Loucy (cell line): ENCODE measurements at regions not wholly inside any gene's neighbourhood (a gene's known extent, or its start where the extent isn't known, plus 50 kb on each side); places are given as distances from the start of the nearest gene placed in this dataset.

Experiments
- H2AFZ ChIP-seq: fragments of 200-600 bp; sonication (generic); 2 replicates; pipeline ENCODE4 v1.6.0; 2016; ENCODE audit warnings: antibody characterized with exemption, mild to moderate bottlenecking, low read length, moderate library complexity
- H3F3A ChIP-seq: fragments of 200-600 bp; 2 replicates; pipeline ENCODE4 v1.6.0; 2016; ENCODE audit warnings: antibody characterized with exemption, low read depth, mild to moderate bottlenecking
- H3K27me3 ChIP-seq: fragments of 200-600 bp; sonication (generic); 2 replicates; pipeline ENCODE4 v1.6.1; 2014; ENCODE audit warnings: low read length, mild to moderate bottlenecking; ENCODE audit not compliant: insufficient read depth, poor library complexity, severe bottlenecking
- H3K36me3 ChIP-seq: fragments of 200-600 bp; sonication (generic); 2 replicates; pipeline ENCODE4 v1.6.1; 2016; ENCODE audit warnings: low read length; ENCODE audit not compliant: insufficient read depth
- H3K4me1 ChIP-seq: fragments of 200-600 bp; sonication (generic); 2 replicates; pipeline ENCODE4 v1.5.1; 2014; ENCODE audit warnings: low read length, mild to moderate bottlenecking; ENCODE audit not compliant: insufficient read depth, poor library complexity, severe bottlenecking
- H3K4me2 ChIP-seq: fragments of 200-600 bp; sonication (generic); 2 replicates; pipeline ENCODE4 v1.6.0; 2014; ENCODE audit warnings: antibody characterized with exemption, low read length, low read depth, mild to moderate bottlenecking; ENCODE audit not compliant: poor library complexity, severe bottlenecking
- H3K4me3 ChIP-seq: fragments of 200-600 bp; sonication (generic); 2 replicates; pipeline ENCODE4 v1.5.1; 2014; ENCODE audit warnings: low read length, mild to moderate bottlenecking, mixed read lengths; ENCODE audit not compliant: poor library complexity, severe bottlenecking
- H3K79me2 ChIP-seq: fragments of 200-600 bp; sonication (generic); 2 replicates; pipeline ENCODE4 v1.6.1; 2014; ENCODE audit warnings: low read length; ENCODE audit not compliant: insufficient read depth
- H3K9ac ChIP-seq: fragments of 200-600 bp; sonication (generic); 2 replicates; pipeline ENCODE4 v1.6.0; 2014; ENCODE audit warnings: mild to moderate bottlenecking, low read depth, low read length, moderate library complexity; ENCODE audit not compliant: poor library complexity, severe bottlenecking
- H3K9me2 ChIP-seq: fragments of 200-600 bp; sonication (generic); replicated peaks from 2 replicates; pipeline ENCODE4 v1.6.1; 2016; ENCODE audit warnings: low read depth, low read length, mixed read lengths
- H3K9me3 ChIP-seq: fragments of 200-600 bp; sonication (generic); 2 replicates; pipeline ENCODE4 v1.6.1; 2014; ENCODE audit warnings: mild to moderate bottlenecking, antibody characterized with exemption, low read length, low read depth; ENCODE audit not compliant: insufficient read depth
- H4K20me1 ChIP-seq: fragments of 200-600 bp; sonication (generic); 2 replicates; pipeline ENCODE4 v1.6.0; 2014; ENCODE audit warnings: antibody characterized with exemption, low read length, mild to moderate bottlenecking; ENCODE audit not compliant: insufficient read depth, poor library complexity, severe bottlenecking
- EZH2phosphoT487 ChIP-seq: fragments of 200-600 bp; IDR thresholded peaks from 2 replicates; pipeline ENCODE4 v1.6.1; 2018; ENCODE audit warnings: antibody characterized with exemption, mild to moderate bottlenecking, moderate library complexity, borderline replicate concordance
- TF ChIP-seq, protein P1 (sequence below): fragments of 200-600 bp; sonication (generic); conservative IDR thresholded peaks from 2 replicates; pipeline ENCODE4 v1.5.1; 2014; ENCODE audit warnings: mild to moderate bottlenecking, antibody characterized with exemption, low read length

DNA sequence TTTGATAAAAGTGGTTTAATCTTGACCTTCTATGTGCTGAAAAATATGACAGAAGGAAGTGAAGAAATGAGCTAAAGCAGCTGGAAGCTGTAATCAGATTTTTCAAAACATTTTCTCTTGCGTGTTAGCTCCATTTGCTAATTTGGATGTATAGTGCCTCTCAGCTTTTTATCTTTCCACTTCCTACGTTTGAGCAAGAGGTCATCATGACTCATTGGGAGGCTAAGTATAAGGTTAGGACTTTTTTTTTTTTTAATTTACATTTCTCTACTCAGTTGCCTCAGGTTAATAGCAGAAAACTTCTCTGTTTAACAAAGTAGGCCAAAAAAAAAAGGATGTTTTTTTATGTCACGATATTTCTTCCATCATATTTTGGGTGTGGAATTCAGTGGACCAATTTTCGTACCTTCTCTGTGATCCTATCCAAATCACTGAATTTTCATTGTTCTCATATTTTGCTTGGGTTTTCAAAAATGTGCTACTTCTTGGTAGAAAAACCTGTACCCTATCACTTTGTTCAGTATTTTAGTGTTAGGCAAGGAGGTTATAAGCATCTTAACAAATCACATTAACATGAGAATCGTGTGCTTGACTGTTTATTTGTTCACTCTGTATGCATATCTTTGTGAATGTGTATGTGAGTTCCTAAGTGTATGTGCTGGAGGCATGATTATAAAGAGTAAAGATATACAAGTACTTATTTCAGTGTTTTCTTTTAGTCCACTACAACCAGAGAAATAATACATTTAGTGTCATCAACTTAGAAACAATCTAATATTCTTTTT lies 1028.3 kb upstream of the EYS start:
- Histone ChIP-seq H4K20me1 (no peaks in the 10 kb centered on the region), H3K27me3 (no peaks in the 10 kb centered on the region), H2AFZ (no peak overlapping the region), H3K4me2 (no peak overlapping the region), H3F3A (no peaks in the 10 kb centered on the region), H3K4me1 (no peaks in the 10 kb centered on the region), H3K9ac (no peak overlapping the region), H3K79me2 (no peaks in the 10 kb centered on the region), H3K36me3 (no peaks in the 10 kb centered on the region), H3K9me3 (no peaks in the 10 kb centered on the region), H3K4me3 (no peak overlapping the region), H3K9me2 (no peaks in the 10 kb centered on the region)
- TF ChIP-seq, protein P1, sequence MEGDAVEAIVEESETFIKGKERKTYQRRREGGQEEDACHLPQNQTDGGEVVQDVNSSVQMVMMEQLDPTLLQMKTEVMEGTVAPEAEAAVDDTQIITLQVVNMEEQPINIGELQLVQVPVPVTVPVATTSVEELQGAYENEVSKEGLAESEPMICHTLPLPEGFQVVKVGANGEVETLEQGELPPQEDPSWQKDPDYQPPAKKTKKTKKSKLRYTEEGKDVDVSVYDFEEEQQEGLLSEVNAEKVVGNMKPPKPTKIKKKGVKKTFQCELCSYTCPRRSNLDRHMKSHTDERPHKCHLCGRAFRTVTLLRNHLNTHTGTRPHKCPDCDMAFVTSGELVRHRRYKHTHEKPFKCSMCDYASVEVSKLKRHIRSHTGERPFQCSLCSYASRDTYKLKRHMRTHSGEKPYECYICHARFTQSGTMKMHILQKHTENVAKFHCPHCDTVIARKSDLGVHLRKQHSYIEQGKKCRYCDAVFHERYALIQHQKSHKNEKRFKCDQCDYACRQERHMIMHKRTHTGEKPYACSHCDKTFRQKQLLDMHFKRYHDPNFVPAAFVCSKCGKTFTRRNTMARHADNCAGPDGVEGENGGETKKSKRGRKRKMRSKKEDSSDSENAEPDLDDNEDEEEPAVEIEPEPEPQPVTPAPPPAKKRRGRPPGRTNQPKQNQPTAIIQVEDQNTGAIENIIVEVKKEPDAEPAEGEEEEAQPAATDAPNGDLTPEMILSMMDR: no peak
- TF ChIP-seq EZH2phosphoT487: no peak

DNA sequence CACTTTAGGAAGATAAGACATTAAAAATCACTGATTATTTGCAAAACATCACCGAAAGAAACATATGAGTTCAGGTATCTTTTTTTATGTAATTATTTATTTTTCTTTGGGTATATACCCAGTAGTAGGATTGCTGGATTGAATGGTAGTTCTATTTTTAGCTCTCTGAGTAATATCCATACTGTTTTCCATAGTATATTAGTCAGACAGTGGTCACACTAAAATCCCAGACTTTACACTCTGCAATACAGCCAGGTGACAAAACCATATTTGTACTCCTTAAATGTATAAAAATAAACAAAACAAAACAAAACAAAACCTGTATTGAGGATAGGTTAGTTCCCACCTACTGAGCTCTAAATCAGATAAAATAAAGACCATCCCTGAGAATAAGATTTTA lies 1024.3 kb upstream of the EYS start:
- TF ChIP-seq, protein P1: no peak
- Histone ChIP-seq H4K20me1 (no peaks in the 10 kb centered on the region), H3K9ac (no peak overlapping the region), H3K9me2 (no peaks in the 10 kb centered on the region), H3K4me3 (no peak overlapping the region), H3K36me3 (no peaks in the 10 kb centered on the region), H2AFZ (no peak overlapping the region), H3K4me1 (no peaks in the 10 kb centered on the region), H3K79me2 (no peaks in the 10 kb centered on the region), H3K9me3 (no peaks in the 10 kb centered on the region), H3F3A (no peaks in the 10 kb centered on the region), H3K27me3 (no peaks in the 10 kb centered on the region), H3K4me2 (no peak overlapping the region)

DNA sequence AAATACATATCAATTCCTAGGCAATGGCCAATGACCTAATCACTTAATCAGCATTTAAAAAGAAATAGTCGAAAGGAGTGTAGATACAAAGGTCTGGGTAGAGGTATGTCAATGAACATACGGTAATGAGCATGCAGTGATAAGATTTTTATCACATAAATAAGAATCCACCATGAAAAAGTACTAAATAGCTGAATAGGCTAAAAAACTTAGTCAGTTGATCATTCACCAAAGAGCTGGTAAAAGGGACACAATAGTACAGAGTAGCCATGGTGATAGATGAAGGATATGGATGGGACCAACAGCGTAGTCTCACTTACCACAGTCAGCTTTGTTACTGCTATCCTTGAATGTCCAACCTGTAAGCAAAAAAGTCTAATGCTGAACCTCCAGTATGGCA lies 1018.6 kb upstream of the EYS start:
- TF ChIP-seq, protein P1: no peak
- TF ChIP-seq EZH2phosphoT487: no peak
- no peaks in the 10 kb centered on the region for H3K9me3 ChIP-seq
- no peak overlapping the region for H3K4me3 ChIP-seq
- no peaks in the 10 kb centered on the region for H3K27me3 ChIP-seq
- no peaks in the 10 kb centered on the region for H3K79me2 ChIP-seq
- H3K4me2 ChIP-seq: no peak overlapping the region
- no peaks in the 10 kb centered on the region for H4K20me1 ChIP-seq
- no peak overlapping the region for H3K9ac ChIP-seq
- H3K4me1 ChIP-seq: no peaks in the 10 kb centered on the region
- H3K36me3 ChIP-seq: no peaks in the 10 kb centered on the region
- no peaks in the 10 kb centered on the region for H3F3A ChIP-seq
- H2AFZ ChIP-seq: no peak overlapping the region
- H3K9me2 ChIP-seq: no peaks in the 10 kb centered on the region
